Endodermal cell (in vitro differentiated cells): ENCODE measurements at regions not wholly inside any gene's neighbourhood (a gene's known extent, or its start where the extent isn't known, plus 50 kb on each side); places are given as distances from the start of the nearest gene placed in this dataset.

ENCODE experiments used
- DNase-seq: peaks from one replicate; pipeline ENCODE4 v3.0.0-alpha.2; 2017
- H3K27ac ChIP-seq: 2 replicates; pipeline ENCODE4 v1.5.1; 2013; ENCODE audit warnings: mild to moderate bottlenecking, low read depth, low read length, moderate library complexity
- H3K27me3 ChIP-seq: 2 replicates; pipeline ENCODE4 v1.6.1; 2013; ENCODE audit warnings: mild to moderate bottlenecking, low read length, moderate library complexity; ENCODE audit not compliant: insufficient read depth, control insufficient read depth, poor library complexity, severe bottlenecking
- H3K36me3 ChIP-seq: 2 replicates; pipeline ENCODE4 v1.7.0; 2013; ENCODE audit warnings: mild to moderate bottlenecking, low read length, moderate library complexity; ENCODE audit not compliant: control insufficient read depth, insufficient read depth
- H3K4me1 ChIP-seq: one replicate; pipeline ENCODE4 v1.7.0; 2013; ENCODE audit warnings: low read length; ENCODE audit not compliant: control insufficient read depth, insufficient read depth
- H3K4me3 ChIP-seq: 2 replicates; pipeline ENCODE4 v1.5.1; 2013; ENCODE audit warnings: mild to moderate bottlenecking, low read length, moderate library complexity
- H3K9ac ChIP-seq: 2 replicates; pipeline ENCODE4 v1.6.1; 2013; ENCODE audit warnings: mild to moderate bottlenecking, low read length, moderate library complexity; ENCODE audit not compliant: poor library complexity, severe bottlenecking; ENCODE audit errors: extremely low read depth
- H3K9me3 ChIP-seq: 2 replicates; pipeline ENCODE4 v1.6.1; 2013; ENCODE audit warnings: mild to moderate bottlenecking, low read length, moderate library complexity; ENCODE audit not compliant: control insufficient read depth
- H3K27ac Mint-ChIP-seq: 2 replicates; pipeline ENCODE4 v1.8.0; 2020; ENCODE audit warnings: mixed read lengths
- H3K27me3 Mint-ChIP-seq: 2 replicates; pipeline ENCODE4 v1.8.0; 2021; ENCODE audit warnings: mild to moderate bottlenecking, mixed read lengths; ENCODE audit not compliant: insufficient read depth
- H3K36me3 Mint-ChIP-seq: 2 replicates; pipeline ENCODE4 v1.8.0; 2020; ENCODE audit warnings: low read depth, mixed read lengths
- H3K4me1 Mint-ChIP-seq: 2 replicates; pipeline ENCODE4 v1.8.0; 2020; ENCODE audit warnings: mixed read lengths
- H3K4me3 Mint-ChIP-seq: 2 replicates; pipeline ENCODE4 v1.8.0; 2020; ENCODE audit warnings: mild to moderate bottlenecking, moderate library complexity, mixed read lengths
- H3K9me3 Mint-ChIP-seq: 2 replicates; pipeline ENCODE4 v1.8.0; 2020; ENCODE audit warnings: mild to moderate bottlenecking, mixed read lengths
- CTCF ChIP-seq: fragments of 200-600 bp; sonication (generic); conservative IDR thresholded peaks from 2 replicates; pipeline ENCODE4 v1.5.0; 2021; ENCODE audit warnings: antibody characterized with exemption, mild to moderate bottlenecking
- WGBS, 2 experiments: methylation state at CpG; one replicate each; pipeline versions ENCODE4 v1.1.5 to v1.1.7; 2013; ENCODE audit warnings: missing lambda C conversion rate in 2 of 2, mixed read lengths in 1 of 2; ENCODE audit not compliant: insufficient coverage in 1 of 2, insufficient read length in 1 of 2; 5-methylcytosine and 5-hydroxymethylcytosine counted together

- Histone ChIP-seq H3K27ac (no peak overlapping the region), H3K36me3 (no peaks in the 10 kb centered on the region), H3K4me1 (no peaks in the 10 kb centered on the region), H3K4me3 (no peak overlapping the region), H3K9ac (no peak overlapping the region), H3K9me3 (peaks cover 85% of the 10 kb centered on the region), H3K27me3 (no peaks in the 10 kb centered on the region)
- Mint-ChIP-seq H3K27me3 (no peaks in the 10 kb centered on the region), H3K9me3 (peaks cover 94% of the 10 kb centered on the region), H3K36me3 (peaks cover 2% of the 10 kb centered on the region), H3K4me1 (no peaks in the 10 kb centered on the region), H3K27ac (no peak overlapping the region), H3K4me3 (no peak overlapping the region)
- WGBS, 2 experiments: 56 to 71% methylated on average over 1 to 3 of the region's 3 CpGs
- TF ChIP-seq CTCF: no peak
- no peak for DNase-seq
These were observed 130.8 kb upstream of the DPP6 start for GRCh38 chr7:153921408-153921807.

- Histone ChIP-seq H3K36me3 (no peaks in the 10 kb centered on the region), H3K9me3 (peaks cover 80% of the 10 kb centered on the region), H3K4me3 (no peak overlapping the region), H3K27ac (no peak overlapping the region), H3K9ac (no peak overlapping the region), H3K4me1 (no peaks in the 10 kb centered on the region), H3K27me3 (no peaks in the 10 kb centered on the region)
- Mint-ChIP-seq H3K27ac (no peak overlapping the region), H3K4me1 (no peaks in the 10 kb centered on the region), H3K36me3 (no peaks in the 10 kb centered on the region), H3K9me3 (peaks cover 95% of the 10 kb centered on the region), H3K4me3 (no peak overlapping the region), H3K27me3 (no peaks in the 10 kb centered on the region)
- WGBS, 2 experiments: 66% methylated on average over 2 of the region's 2 CpGs
- TF ChIP-seq CTCF: no peak
- no peak for DNase-seq
These were observed 121.5 kb upstream of the DPP6 start for GRCh38 chr7:153930696-153931095.

- H3K36me3 Mint-ChIP-seq: no peaks in the 10 kb centered on the region
- DNase-seq: peak; percentile 77
- no peaks in the 10 kb centered on the region for H3K4me1 ChIP-seq
- H3K9me3 Mint-ChIP-seq: peaks cover 99% of the 10 kb centered on the region
- WGBS, 2 experiments: 73 to 86% methylated on average over 4 to 5 of the region's 5 CpGs
- H3K4me3 ChIP-seq: no peak overlapping the region
- peaks cover 89% of the 10 kb centered on the region for H3K9me3 ChIP-seq
- no peak for TF ChIP-seq CTCF
- H3K27ac Mint-ChIP-seq: no peak overlapping the region
- no peaks in the 10 kb centered on the region for H3K4me1 Mint-ChIP-seq
- H3K9ac ChIP-seq: no peak overlapping the region
- H3K4me3 Mint-ChIP-seq: no peak overlapping the region
- H3K27me3 Mint-ChIP-seq: no peaks in the 10 kb centered on the region
- no peaks in the 10 kb centered on the region for H3K27me3 ChIP-seq
- no peak overlapping the region for H3K27ac ChIP-seq
- H3K36me3 ChIP-seq: no peaks in the 10 kb centered on the region
These were observed 118.2 kb upstream of the DPP6 start for GRCh38 chr7:153934048-153934447.
